HG02973 (cell line): ENCODE measurements at regions not wholly inside any gene's neighbourhood (a gene's known extent, or its start where the extent isn't known, plus 50 kb on each side); places are given as distances from the start of the nearest gene placed in this dataset.
A peak's percentile ranks its signal among the peaks of the same experiment; 100 is the strongest.

Source experiments
- ATAC-seq: cut with Tn5 transposase; IDR thresholded peaks from one replicate; pipeline ENCODE4 v1.9.1; 2021; ENCODE audit warnings: moderate library complexity; ENCODE audit not compliant: unreplicated experiment

- no peak for ATAC-seq
Observed at GRCh38 chr20:7038029-7038428, 270.5 kb downstream of the BMP2 start.

GRCh38 chr20:7057611-7058010 lies 290.1 kb downstream of the BMP2 start:
- no peak for ATAC-seq

- no peak for ATAC-seq
Observed at GRCh38 chr20:7078804-7079203, 311.3 kb downstream of the BMP2 start.

- no peak for ATAC-seq
Observed at GRCh38 chr20:7080472-7080871, 313.0 kb downstream of the BMP2 start.

GRCh38 chr20:7085467-7085866 lies 318.0 kb downstream of the BMP2 start:
- ATAC-seq, result no peak

- ATAC-seq, result no peak
Observed at GRCh38 chr20:7087803-7088202, 320.3 kb downstream of the BMP2 start.

GRCh38 chr20:7090001-7090400 lies 322.5 kb downstream of the BMP2 start:
- ATAC-seq, result no peak

- no peak for ATAC-seq
Observed at GRCh38 chr20:7090811-7091210, 323.3 kb downstream of the BMP2 start.

GRCh38 chr20:7091655-7092054 lies 324.2 kb downstream of the BMP2 start:
- ATAC-seq, result no peak

GRCh38 chr20:7094438-7094997 lies 327.0 kb downstream of the BMP2 start:
- no peak for ATAC-seq

- no peak for ATAC-seq
Observed at GRCh38 chr20:7106910-7107309, 339.4 kb downstream of the BMP2 start.

- no peak for ATAC-seq
Observed at GRCh38 chr20:7108929-7109328, 341.4 kb downstream of the BMP2 start.

- ATAC-seq, result no peak
Observed at GRCh38 chr20:7113577-7114466, 346.3 kb downstream of the BMP2 start.

- ATAC-seq, result no peak
Observed at GRCh38 chr20:7123457-7123856, 356.0 kb downstream of the BMP2 start.

GRCh38 chr20:7124120-7124519 lies 356.6 kb downstream of the BMP2 start:
- no peak for ATAC-seq

GRCh38 chr20:7136886-7137285 lies 369.4 kb downstream of the BMP2 start:
- no peak for ATAC-seq

- peak; percentile 55 for ATAC-seq
Observed at GRCh38 chr20:7137395-7138151, 370.1 kb downstream of the BMP2 start.

GRCh38 chr20:7144464-7144863 lies 377.0 kb downstream of the BMP2 start:
- ATAC-seq, result no peak

GRCh38 chr20:7146552-7147219 lies 379.2 kb downstream of the BMP2 start:
- no peak for ATAC-seq

- no peak for ATAC-seq
Observed at GRCh38 chr20:7147220-7147601, 379.7 kb downstream of the BMP2 start.
